Vagina (tissue), 2 donors: ENCODE measurements at regions not wholly inside any gene's neighbourhood (a gene's known extent, or its start where the extent isn't known, plus 50 kb on each side); places are given as distances from the start of the nearest gene placed in this dataset.

ENCODE experiments used
- DNase-seq, 2 donors: peaks; one replicate each; pipeline ENCODE4 v3.0.0-alpha.2; 2017; ENCODE audit errors: extremely low spot score in 2 of 2
- H3K27ac ChIP-seq: fragments of 200-600 bp; sonication (generic); one replicate; pipeline ENCODE4 v1.5.1; 2019
- H3K27me3 ChIP-seq: fragments of 200-600 bp; sonication (generic); one replicate; pipeline ENCODE4 v1.5.1; 2019
- H3K36me3 ChIP-seq, 2 donors: fragments of 200-600 bp; sonication (generic); one replicate each; pipeline ENCODE4 v1.5.1; 2017 to 2019
- H3K4me1 ChIP-seq: fragments of 200-600 bp; sonication (generic); one replicate; pipeline ENCODE4 v1.5.1; 2019
- H3K4me3 ChIP-seq, 2 donors: fragments of 200-600 bp; sonication (generic); 1 replicate in 1 of 2; 2 replicates in 1 of 2; pipeline ENCODE4 v1.5.1; 2016 to 2019
- H3K9me3 ChIP-seq: fragments of 200-600 bp; sonication (generic); one replicate; pipeline ENCODE4 v1.5.1; 2019
- POLR2A ChIP-seq, 2 donors: fragments of 450-650 bp; IDR thresholded peaks; one replicate each; pipeline ENCODE4 v1.6.1; 2017; ENCODE audit warnings: antibody characterized with exemption in 2 of 2, mild to moderate bottlenecking in 2 of 2, moderate library complexity in 2 of 2
- POLR2AphosphoS5 ChIP-seq, 2 donors: sonication (generic); formaldehyde crosslinking; IDR thresholded peaks; one replicate each; pipeline ENCODE4 v1.9.0; 2017; ENCODE audit warnings: antibody characterized with exemption in 2 of 2, mild to moderate bottlenecking in 2 of 2, low read depth in 1 of 2; ENCODE audit not compliant: insufficient read depth in 1 of 2
- intact Hi-C: fragments of 100-400 bp; cut with DNase I; formaldehyde crosslinking; loops from one replicate; pipeline ENCODE4 v1.15.1; 2023
- TF ChIP-seq, protein P1 (sequence below), 3 experiments: fragments of 450-650 bp in 2 of 3; fragments of 200-600 bp in 1 of 3; sonication (generic) in 1 of 3; IDR thresholded peaks; one replicate each; pipeline ENCODE4 v1.5.1; 2017 to 2019; ENCODE audit warnings: antibody characterized with exemption in 3 of 3, mild to moderate bottlenecking in 2 of 3, moderate library complexity in 2 of 3

DNA sequence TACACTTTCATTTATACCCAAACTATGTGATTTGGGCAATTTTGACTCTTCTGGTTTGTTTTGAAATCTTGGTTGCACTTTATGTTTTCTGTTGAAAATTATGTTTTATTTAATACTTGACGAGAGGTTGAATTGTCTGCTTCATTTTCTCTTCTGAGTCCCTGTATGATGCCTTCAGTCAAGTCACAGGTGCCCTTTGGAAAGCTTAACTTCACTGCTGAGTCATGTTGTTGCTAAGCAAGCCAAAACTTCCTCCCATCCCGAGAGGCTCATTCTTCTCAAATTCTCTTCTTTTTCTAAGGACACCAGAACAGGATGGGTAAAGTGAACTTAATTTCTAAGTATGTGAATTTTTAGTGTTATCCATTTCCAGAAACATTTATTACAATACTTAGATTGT lies 455.3 kb upstream of the PTGER4 start:
- TF ChIP-seq, protein P1, sequence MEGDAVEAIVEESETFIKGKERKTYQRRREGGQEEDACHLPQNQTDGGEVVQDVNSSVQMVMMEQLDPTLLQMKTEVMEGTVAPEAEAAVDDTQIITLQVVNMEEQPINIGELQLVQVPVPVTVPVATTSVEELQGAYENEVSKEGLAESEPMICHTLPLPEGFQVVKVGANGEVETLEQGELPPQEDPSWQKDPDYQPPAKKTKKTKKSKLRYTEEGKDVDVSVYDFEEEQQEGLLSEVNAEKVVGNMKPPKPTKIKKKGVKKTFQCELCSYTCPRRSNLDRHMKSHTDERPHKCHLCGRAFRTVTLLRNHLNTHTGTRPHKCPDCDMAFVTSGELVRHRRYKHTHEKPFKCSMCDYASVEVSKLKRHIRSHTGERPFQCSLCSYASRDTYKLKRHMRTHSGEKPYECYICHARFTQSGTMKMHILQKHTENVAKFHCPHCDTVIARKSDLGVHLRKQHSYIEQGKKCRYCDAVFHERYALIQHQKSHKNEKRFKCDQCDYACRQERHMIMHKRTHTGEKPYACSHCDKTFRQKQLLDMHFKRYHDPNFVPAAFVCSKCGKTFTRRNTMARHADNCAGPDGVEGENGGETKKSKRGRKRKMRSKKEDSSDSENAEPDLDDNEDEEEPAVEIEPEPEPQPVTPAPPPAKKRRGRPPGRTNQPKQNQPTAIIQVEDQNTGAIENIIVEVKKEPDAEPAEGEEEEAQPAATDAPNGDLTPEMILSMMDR (IDR thresholded peaks at IDR 0.05), result no peak
- no peak for TF ChIP-seq POLR2AphosphoS5 (IDR thresholded peaks at IDR 0.05; ENCODE audit: insufficient read depth in 1 of 2, low read depth in 1 of 2)
- intact Hi-C loops, result no loop called here

DNA sequence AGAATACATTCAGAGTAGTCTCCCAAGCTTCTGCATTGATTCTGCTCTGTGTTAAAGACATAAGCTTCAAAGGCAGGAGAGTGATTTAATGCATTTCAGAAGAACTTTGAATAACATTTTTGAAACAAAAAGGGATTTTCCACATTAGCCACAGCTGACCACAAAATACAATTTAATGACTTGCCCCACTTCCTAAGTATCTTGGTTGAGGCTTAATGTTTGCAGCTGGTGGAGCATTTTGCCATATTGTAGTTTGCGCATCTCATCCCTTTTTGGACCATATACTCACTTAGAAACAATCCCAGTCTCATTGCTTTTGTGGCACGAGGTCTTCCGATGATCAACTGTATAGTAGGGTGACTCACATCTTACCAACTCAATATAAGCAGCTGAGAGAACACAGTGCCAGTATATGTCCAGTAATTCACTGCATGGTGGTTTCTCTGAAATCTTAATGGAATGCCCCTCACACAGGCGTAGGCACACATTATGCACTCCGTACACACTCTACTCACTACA lies 455.8 kb upstream of the PTGER4 start:
- no peak overlapping the region for H3K4me3 ChIP-seq
- DNase-seq, result no peak
- intact Hi-C loops, result no loop called here
- no peak overlapping the region for H3K27ac ChIP-seq
- H3K36me3 ChIP-seq, result no peaks in the 10 kb centered on the region
- TF ChIP-seq, protein P1 (IDR thresholded peaks at IDR 0.05), result no peak
- TF ChIP-seq POLR2AphosphoS5 (IDR thresholded peaks at IDR 0.05; ENCODE audit: insufficient read depth in 1 of 2, low read depth in 1 of 2) (no peak), POLR2A (IDR thresholded peaks at IDR 0.05) (no peak)
- H3K9me3 ChIP-seq, result no peaks in the 10 kb centered on the region
- no peaks in the 10 kb centered on the region for H3K4me1 ChIP-seq
- no peaks in the 10 kb centered on the region for H3K27me3 ChIP-seq

More for the DNA sequence above, 455.3 kb upstream of the PTGER4 start:
- no peak overlapping the region for H3K4me3 ChIP-seq
- H3K36me3 ChIP-seq, result no peaks in the 10 kb centered on the region
- no peaks in the 10 kb centered on the region for H3K27me3 ChIP-seq
- no peaks in the 10 kb centered on the region for H3K4me1 ChIP-seq
- no peaks in the 10 kb centered on the region for H3K9me3 ChIP-seq
- no peak for DNase-seq
- no peak overlapping the region for H3K27ac ChIP-seq

- no peak overlapping the region for H3K27ac ChIP-seq
- intact Hi-C loops, result no loop called here
Measured at GRCh38 chr5:40221796-40222195, 457.9 kb upstream of the PTGER4 start.

GRCh38 chr5:40221255-40221654 lies 458.5 kb upstream of the PTGER4 start:
- TF ChIP-seq, protein P1 (IDR thresholded peaks at IDR 0.05), result no peak
- TF ChIP-seq POLR2AphosphoS5 (IDR thresholded peaks at IDR 0.05; ENCODE audit: insufficient read depth in 1 of 2, low read depth in 1 of 2), result no peak
- TF ChIP-seq POLR2A (IDR thresholded peaks at IDR 0.05), result no peak
- no peak for DNase-seq
- no peaks in the 10 kb centered on the region for H3K27me3 ChIP-seq
- no peaks in the 10 kb centered on the region for H3K9me3 ChIP-seq
- intact Hi-C loops, result no loop called here
- H3K36me3 ChIP-seq, result no peaks in the 10 kb centered on the region
- no peaks in the 10 kb centered on the region for H3K4me1 ChIP-seq
- H3K4me3 ChIP-seq, result no peak overlapping the region
- no peak overlapping the region for H3K27ac ChIP-seq

More at GRCh38 chr5:40221796-40222195, 457.9 kb upstream of the PTGER4 start:
- no peak for TF ChIP-seq POLR2AphosphoS5 (IDR thresholded peaks at IDR 0.05; ENCODE audit: insufficient read depth in 1 of 2, low read depth in 1 of 2)
- TF ChIP-seq, protein P1 (IDR thresholded peaks at IDR 0.05), result no peak
- no peak for TF ChIP-seq POLR2A (IDR thresholded peaks at IDR 0.05)
- Histone ChIP-seq H3K9me3 (no peaks in the 10 kb centered on the region), H3K4me1 (no peaks in the 10 kb centered on the region), H3K27me3 (no peaks in the 10 kb centered on the region), H3K4me3 (no peak overlapping the region), H3K36me3 (no peaks in the 10 kb centered on the region)
- DNase-seq, result no peak

- TF ChIP-seq POLR2AphosphoS5 (IDR thresholded peaks at IDR 0.05; ENCODE audit: insufficient read depth in 1 of 2, low read depth in 1 of 2) (no peak), POLR2A (IDR thresholded peaks at IDR 0.05) (no peak)
- TF ChIP-seq, protein P1 (IDR thresholded peaks at IDR 0.05), result no peak
- no peaks in the 10 kb centered on the region for H3K36me3 ChIP-seq
- H3K4me1 ChIP-seq, result no peaks in the 10 kb centered on the region
- H3K4me3 ChIP-seq, result no peak overlapping the region
- H3K27ac ChIP-seq, result no peak overlapping the region
- DNase-seq, result no peak
- no peaks in the 10 kb centered on the region for H3K27me3 ChIP-seq
- no peaks in the 10 kb centered on the region for H3K9me3 ChIP-seq
- intact Hi-C loops, result no loop called here
Measured at GRCh38 chr5:40220260-40220659, 459.5 kb upstream of the PTGER4 start.
